Stimulated activated CD4-positive, alpha-beta T cell treated with anti-CD3 and anti-CD28 coated beads, Interleukin-4, amount 100 ng/mL, for 4 hours (primary cell): ENCODE measurements at regions not wholly inside any gene's neighbourhood (a gene's known extent, or its start where the extent isn't known, plus 50 kb on each side); places are given as distances from the start of the nearest gene placed in this dataset.
A peak's percentile ranks its signal among the peaks of the same experiment; 100 is the strongest.

Source experiments
- DNase-seq, 2 experiments: peaks; one replicate each; pipeline ENCODE4 v3.0.0-alpha.2; 2020

- DNase-seq, result no peak
These were observed 167.9 kb downstream of the HRH4 start for GRCh38 chr18:24628326-24628725.

DNA sequence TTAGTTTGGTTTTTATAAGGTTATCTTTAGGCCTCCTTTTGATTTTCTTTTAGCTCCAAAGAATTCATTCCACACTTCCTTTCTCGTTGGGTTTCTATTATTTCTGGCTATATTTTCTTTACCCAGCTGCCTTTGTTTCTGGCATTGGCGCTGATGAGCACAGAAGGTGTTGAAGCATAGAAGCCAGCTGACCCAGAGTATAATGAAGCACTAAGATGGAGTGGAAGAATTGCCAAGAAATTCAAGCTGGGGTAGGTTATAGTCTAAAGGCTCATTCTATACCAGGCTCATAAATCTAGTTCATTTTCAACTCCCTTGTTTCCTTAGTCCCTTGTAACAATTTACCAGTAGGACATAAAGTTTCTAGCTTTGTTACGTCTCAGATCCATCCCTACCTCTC, 169.5 kb downstream of the HRH4 start:
- DNase-seq, result no peak

GRCh38 chr18:24630346-24630880, 170.0 kb downstream of the HRH4 start:
- no peak for DNase-seq

DNA sequence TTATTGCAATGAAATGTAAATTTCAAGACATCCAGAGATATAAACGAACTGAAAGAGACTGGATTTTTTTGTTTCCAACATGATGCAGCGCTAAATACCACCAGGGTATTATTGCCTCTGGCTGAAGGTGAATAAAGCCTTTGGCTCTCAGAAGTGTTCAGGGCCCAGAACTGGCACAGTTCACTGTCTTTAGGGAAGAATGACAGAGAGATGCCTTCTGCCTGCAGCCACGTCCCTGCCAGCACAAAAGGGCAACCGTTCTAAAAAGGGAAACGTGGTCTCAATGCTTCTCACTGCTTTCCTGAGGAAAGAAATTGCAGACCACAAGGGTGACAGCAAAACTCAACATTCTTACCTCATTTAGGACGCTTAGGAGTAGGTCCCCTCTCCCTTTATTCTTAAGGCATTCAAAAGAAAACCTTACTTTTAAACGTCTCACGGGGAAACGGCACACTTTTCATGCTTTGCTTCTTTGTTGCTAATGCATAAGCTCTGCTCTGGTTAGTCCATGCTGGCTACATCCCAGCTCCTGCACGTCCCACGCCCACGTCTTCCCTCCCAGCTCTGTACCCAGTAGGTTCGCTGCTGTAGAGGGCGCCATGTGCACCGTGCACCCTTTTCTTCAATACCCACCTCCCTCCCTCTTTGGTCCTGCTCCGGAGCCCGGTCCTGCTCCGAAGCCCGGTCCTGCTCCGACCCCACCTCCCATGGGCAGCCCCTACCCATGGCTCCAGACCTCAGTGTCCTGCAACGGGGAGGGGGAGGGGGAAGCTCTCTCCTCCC, 171.0 kb downstream of the HRH4 start:
- DNase-seq, result no peak

DNA sequence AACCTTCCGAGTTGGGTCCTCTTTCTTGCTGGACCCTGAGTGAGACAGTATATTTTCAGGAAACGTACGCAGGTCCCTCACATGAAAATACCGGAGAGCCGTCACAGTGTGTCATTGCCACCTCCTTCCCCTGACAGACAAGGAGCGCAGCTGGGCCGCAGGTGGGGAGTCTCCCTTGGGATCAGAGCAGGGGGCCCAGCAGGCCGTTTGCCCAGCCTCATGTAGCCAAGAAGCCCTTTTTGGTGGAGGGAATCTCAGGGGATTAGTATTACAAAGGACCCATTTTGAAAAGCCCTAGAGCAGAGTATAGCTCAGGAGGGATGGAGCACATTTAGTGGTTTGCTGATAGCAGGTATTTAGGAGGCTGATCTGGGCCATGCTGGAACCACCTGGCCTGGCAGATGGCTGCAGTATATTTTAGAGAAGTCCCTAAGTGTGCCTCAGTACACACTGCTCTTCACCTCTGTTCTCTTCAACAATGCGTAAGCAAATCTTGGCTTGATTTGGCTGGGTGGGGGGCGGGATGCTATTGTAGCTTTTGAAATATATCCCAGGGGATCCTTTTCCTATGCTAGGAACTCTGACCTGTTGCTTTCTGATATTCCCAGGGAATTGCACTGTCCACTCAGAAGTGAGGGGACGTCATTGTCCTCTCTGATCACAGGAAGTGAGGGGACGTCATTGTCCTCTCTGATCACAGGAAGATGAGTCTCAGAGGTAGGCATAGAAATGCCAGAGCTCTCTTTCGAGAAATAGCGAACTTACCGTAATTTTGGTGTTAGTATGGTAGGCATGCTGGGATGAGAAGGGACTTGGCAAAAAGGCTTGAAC, 171.9 kb downstream of the HRH4 start:
- DNase-seq, result no peak

- no peak for DNase-seq
These were observed 172.7 kb downstream of the HRH4 start for GRCh38 chr18:24633121-24633520.

GRCh38 chr18:24649571-24649970, 189.1 kb downstream of the HRH4 start:
- DNase-seq, result no peak

GRCh38 chr18:24651434-24651833, 191.0 kb downstream of the HRH4 start:
- DNase-seq, result no peak

DNA sequence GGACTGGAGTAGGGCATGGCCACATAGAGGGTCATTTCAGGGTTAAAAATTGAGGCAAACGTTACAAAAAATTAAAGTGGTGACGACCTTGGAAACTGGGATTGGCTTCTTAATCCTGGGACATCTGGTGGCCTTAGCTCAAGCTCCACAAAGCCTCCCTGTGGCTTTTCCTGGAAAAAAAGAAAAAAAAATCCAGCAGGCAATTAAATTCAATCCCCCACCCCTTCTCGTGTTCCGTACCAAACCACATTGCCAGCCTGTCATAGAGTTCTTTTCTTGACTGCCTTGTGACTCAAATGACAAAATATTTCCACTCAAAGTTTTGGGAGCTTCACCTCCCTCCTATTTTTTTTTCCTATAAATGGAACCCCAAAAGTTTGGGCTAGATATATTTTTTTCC, 195.6 kb downstream of the HRH4 start:
- DNase-seq, result no peak

DNA sequence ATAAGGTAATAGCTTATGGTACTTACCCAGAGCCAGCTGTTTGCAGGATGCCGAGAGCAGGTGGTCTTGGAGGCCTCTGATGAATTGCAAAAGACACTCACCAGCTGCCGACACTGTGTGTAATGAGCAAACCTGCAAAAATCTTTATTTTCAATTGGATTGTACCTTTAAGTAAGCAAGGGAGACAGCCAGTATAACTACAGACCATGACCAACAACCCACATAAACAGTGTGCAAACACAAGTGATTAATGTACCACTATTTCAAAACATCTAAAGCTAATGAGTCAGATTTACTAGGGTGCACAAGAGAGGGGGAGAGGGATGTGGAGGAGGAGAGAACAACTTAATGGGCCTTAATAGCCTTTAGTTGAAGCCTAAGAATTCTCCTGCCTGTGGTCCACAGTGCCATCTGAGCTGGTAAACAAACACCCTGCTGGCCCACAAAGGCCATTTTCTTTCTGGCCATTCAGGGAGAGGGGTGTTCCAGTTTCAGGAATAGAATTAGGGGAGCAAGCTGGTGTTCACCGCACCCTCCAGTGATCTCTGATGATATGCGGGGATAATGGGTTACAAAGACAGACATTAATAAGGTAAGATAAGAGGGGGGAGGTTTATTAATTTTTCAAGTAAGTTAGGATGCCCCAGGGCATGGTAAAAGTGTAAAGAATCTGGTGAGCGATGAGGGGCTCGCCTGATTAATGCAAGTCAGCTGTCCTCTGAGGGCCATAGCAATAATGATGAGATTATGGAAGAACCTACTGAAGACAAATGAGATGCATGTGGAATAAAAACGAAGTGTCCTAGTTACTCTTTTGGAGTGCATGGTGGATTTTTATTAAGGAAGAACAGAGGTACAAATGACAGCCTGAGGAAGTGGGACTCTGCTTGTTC, 196.4 kb downstream of the HRH4 start:
- DNase-seq, result no peak

DNA sequence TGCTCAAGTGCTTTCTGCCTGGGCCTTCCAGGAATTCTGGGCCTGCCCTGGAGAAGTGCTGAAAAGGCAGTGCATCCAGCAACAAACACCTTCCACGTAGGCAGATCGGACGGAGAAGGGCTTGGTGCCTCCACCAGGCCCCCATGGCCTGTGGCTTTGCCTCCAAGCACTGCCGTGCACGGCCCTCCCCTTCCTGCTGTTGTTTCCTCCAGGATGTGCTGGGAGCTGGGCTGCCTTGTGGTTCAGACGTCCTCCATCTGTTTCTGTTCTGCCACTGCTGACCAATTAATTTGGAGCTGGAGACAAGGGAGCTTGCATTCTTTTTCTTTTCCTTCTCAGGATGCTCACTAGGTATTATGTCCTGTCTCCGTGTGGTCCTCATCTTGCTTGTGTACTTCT, 197.0 kb downstream of the HRH4 start:
- DNase-seq, result no peak

- DNase-seq, result no peak
These were observed 197.9 kb downstream of the HRH4 start for GRCh38 chr18:24658302-24658701.

- peak; percentile 6 to 10 for DNase-seq
These were observed 199.6 kb downstream of the HRH4 start for GRCh38 chr18:24659827-24660720.

DNA sequence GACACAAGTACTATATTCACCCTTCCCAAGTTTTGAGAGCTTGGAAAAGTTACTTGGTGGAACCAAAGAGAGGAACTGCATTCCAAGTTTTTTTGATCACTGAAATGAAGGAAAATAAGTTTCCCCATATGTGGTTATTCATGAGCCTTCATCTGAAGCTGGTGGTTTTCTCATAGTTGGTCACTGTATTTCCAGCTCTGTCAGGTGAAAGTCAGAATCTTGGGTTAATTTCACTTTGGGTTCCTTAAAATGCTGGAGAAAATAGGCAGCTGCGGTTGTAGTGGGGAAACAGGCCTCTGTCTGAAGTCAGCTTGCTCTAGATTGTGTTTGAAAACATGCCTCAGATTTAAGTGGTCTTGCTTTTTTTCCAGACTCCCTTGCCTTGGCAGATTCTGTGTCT, 200.5 kb downstream of the HRH4 start:
- no peak for DNase-seq

DNA sequence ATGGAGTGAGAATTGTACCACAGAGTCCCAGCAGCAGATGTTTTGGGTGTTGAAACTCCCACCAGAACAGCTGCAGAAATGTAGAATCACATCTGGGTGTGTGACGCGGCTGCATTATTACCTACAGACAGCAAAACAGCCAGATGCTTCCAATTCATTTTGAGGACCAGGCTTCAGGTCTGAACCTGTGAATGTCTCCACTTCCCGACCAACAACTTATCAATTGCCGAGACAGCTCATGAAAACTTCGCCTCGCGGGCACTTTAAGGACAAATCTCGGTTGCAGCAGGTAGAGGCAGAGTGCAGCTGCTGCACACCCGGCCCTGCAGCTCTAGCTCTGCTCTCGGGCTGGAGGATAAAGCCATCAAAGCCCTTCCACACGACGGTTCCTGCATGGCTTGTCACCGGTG, 202.0 kb downstream of the HRH4 start:
- no peak for DNase-seq

GRCh38 chr18:24663026-24663425, 202.6 kb downstream of the HRH4 start:
- DNase-seq, result no peak

- DNase-seq, result no peak
These were observed 208.6 kb downstream of the HRH4 start for GRCh38 chr18:24669015-24669414.

- no peak for DNase-seq
These were observed 209.1 kb downstream of the HRH4 start for GRCh38 chr18:24669502-24669901.

- no peak for DNase-seq
These were observed 211.9 kb downstream of the HRH4 start for GRCh38 chr18:24672165-24672941.

DNA sequence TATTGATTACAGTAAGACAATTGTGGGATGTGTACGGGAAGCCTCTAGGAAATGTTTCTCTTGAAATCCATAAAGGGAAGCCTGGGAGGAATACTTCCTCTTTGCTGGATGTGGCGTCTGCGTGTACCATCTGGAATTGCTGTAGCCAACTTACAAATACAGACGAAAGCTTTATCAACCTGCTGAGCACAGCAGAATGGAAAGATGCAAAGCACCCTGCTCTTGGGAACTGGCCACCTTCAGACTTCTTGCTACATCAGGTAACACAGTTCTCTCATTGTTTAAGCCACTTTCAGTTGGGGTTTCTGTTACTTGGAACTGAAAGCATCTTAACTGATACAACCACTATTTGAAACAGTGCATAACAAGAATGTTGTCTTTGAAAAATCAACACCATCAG, 213.8 kb downstream of the HRH4 start:
- DNase-seq, result no peak

DNA sequence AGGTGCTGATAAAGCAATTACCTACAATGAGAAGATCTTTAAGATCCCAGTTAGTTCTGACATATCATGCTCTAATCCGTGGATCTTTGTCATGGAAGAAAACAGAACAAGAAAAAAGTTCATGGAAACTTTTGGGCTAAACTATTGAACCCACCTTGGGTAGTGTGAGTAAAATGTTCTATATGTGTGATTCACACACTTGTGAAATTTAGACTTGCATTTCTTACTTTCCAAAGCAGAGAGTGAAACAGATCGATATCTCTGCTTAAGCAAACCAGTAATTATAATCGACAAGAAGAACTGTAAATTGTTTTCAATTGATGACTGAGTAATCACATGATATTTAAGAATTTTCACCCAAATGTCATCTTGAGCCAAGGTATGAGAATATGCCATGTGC, 214.2 kb downstream of the HRH4 start:
- no peak for DNase-seq
